GM19351 (cell line): ENCODE measurements at regions not wholly inside any gene's neighbourhood (a gene's known extent, or its start where the extent isn't known, plus 50 kb on each side); places are given as distances from the start of the nearest gene placed in this dataset.

Experiments used
- ATAC-seq: cut with Tn5 transposase; IDR thresholded peaks from one replicate; pipeline ENCODE4 v1.9.1; 2021; ENCODE audit warnings: mild to moderate bottlenecking, moderate library complexity; ENCODE audit not compliant: unreplicated experiment

DNA sequence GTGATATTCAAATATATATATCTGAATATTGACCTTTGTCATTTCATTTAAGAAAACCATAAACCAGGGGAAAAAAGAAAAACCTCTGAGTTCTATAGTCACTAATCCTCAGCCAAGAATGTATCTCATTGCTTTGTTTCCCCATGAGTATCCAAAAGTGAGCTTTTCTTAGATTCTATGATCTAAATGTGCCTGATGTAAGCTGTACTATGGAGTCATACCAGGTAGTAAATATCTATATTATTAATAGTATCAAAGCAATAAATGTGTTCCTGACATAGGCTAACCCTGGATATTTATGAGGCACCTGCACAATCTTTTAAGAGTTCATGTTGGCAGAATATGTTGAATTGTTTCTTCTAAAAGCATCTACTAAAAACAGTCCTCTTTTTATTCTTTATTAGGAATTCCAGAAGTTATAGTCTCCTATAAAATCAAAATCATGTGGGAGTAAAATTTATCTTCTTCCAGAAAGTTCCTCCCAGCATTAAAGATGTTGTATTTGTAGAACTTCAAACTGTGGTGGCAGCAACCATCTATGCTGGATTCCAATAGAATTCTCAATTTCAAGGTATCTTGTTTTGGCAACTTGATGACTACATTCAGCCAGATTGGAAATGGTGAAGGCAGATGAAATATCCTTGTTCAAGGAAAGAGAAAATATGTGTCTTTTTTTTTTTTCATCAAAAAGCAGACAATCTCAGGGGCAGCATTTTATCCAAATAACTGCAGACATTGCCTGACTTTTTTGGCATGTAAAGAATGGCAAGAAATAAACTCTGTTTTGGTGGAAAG is 139.7 kb upstream of the RASSF8 start:
- no peak for ATAC-seq

DNA sequence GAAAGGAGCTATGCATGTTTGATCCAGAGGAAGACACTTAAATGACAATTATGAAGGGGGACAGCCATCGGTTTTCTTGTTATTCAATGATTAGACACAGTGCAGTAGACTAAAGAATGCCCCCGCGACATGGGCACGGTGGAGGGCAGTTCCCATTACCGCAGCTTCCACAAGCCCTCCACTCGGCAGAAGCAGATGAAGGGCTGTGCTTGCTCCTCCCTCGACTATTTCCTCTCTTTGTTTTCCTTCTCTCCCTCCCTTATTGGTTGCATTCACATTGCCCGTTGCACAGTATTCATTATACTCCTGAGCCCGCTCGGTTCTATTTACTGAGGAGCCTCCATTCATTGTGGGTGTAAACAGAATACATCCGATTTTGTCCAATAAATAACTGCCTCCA is 138.8 kb upstream of the RASSF8 start:
- no peak for ATAC-seq

DNA sequence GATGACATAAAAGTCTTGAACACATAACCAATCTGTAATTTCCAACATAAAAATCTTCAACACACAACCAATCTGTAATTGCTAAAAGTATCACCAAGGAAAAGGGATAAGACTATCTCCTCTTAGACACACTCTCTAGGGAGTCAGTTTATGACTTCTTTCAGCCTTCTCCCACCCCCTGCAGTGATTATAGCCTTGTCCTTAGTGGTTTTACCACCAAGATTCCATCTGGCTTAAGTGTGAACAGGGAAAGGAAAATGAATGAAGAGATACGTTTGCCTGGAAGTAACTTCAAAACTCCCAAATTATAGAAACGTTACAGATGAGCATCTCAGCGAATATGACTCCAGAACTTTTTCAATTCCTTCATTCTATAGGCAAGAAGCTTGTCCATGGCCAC is 136.2 kb upstream of the RASSF8 start:
- no peak for ATAC-seq

DNA sequence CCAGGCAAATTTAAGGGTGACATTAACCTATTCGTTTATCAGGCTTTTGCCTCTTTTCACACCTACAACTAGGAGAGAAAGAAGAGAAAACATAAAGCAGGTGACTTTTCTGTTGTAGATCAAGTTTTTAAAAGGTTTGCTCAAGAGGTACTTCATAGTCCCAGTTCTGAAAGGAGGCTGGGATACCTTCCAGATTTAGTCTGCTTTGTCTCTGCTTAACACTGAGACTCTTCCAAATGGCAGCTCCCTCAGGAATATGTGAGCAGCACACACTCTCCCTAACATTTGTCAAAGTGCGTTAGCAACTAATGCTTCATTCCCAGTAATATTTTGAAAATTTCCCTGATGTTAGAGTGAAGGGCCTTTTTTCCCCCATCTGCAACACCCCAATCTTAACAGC is 133.7 kb upstream of the RASSF8 start:
- ATAC-seq: no peak

GRCh38 chr12:25825446-25825845 is 133.0 kb upstream of the RASSF8 start:
- no peak for ATAC-seq

DNA sequence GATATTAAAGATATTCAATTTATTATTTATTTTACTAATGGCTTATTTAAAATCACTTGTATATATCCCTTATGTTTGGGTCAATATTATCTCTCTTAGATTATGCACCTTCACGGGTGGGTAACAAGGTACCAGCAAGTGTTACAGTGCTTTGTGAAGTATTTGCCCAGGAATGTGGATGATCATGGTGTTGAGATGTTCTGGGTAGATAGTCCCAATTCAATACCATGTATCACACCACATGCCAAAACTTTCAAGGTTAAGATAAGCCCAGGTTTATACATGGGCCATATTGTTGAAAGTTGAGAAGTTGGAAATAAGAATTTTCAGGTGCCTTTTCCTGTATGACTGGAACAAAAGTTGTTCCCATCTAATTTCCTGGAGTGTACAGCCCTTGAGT is 131.3 kb upstream of the RASSF8 start:
- no peak for ATAC-seq

DNA sequence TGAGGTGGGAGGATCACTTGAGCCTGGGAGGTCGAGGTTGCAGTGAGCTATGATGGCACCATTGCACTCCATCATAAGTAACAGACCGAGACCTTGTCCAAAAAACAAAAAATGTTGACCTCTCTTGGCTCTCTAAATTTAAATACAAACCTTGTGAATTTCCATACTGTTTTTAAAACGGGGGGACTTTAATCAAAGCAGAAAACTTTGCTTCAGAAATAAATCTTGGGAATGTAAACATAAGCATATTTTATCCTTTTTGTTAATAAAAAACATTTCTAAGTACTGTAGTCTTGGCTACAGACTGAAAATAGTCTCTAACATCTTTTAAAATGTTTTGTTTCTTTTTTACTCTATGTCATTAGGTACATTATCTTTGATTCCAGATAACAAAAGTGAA is 130.7 kb upstream of the RASSF8 start:
- ATAC-seq: no peak

DNA sequence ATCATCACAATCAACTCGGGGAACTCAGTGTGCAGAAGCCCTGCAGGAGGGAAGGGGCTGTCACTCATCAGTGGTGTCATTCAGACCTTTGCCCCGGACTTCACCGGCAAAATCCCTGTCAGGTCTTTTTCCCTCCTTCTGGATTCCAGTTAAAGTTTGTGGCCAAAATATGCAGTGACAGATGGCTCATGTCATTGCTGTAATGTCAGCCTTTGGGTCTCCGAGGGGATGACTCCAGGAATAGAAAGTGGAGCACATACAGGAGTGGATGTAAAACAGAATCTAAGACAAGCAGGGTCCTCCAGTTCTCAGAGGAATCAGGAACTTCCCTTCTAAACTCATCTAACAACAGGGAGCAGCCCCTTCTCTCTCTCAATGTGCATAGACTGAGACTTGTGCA is 130.3 kb upstream of the RASSF8 start:
- no peak for ATAC-seq

- no peak for ATAC-seq
Observed at GRCh38 chr12:25829192-25829591, 129.3 kb upstream of the RASSF8 start.

GRCh38 chr12:25830456-25830855 is 128.0 kb upstream of the RASSF8 start:
- ATAC-seq: no peak

- ATAC-seq: no peak
Observed at GRCh38 chr12:25833657-25834056, 124.8 kb upstream of the RASSF8 start.

GRCh38 chr12:25835385-25835784 is 123.1 kb upstream of the RASSF8 start:
- no peak for ATAC-seq

DNA sequence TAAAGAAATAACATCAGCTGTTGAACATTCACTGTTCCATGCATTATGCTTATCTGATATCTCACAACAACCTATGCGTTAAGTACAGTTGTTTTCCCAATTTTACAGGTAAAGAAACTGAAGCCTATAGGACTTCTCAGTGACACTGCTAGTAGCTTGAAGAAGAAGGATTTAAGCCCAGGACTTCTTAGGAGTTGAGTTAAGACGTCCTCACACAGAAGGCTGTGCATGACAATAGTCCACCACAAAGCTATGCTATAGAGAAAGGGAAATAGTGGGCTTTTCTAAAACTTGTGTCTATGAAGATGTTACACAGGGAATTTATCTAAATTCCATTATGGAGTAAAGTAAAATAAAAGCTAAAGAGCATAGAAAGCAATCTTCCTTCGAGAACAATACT is 120.5 kb upstream of the RASSF8 start:
- ATAC-seq: no peak

- ATAC-seq: no peak
Observed at GRCh38 chr12:25839470-25839869, 119.0 kb upstream of the RASSF8 start.

DNA sequence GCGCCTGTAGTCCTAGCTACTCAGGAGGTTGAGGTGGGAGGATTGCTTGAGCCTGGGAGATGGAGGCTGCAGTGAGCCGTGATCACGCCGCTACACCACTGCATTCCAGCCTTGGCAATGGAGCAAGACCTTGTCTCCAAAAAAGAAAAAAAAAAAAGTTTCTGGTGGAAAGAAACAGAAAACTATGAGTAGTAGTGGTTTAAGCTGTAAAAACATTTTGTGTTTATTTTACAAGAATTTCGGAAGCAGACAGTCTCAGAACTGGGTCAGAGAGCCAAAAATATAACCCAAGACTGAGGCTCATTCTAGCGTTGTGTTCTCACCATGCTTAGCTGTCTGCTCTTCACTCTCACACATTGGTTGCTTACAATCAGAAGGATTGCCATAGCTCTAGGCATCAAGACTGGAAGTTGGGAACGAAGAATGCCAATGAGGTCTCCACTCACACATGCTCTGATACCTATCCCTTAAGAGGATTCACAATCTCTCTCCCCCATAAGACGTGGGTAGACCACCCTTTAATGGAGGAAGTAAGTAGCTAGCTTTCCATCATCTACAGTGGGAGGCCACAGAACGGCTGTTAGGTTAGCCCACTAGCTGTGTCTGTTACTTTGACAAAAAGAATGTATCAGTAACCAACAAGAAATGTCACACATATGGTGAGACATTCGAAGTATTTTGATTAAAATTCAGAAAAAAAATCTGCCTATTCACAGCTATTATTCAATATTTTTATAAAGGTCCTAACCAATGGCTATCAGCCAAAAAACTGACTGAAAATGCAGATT is 117.6 kb upstream of the RASSF8 start:
- ATAC-seq: no peak

GRCh38 chr12:25842254-25842653 is 116.2 kb upstream of the RASSF8 start:
- ATAC-seq: no peak

GRCh38 chr12:25843976-25844375 is 114.5 kb upstream of the RASSF8 start:
- no peak for ATAC-seq

DNA sequence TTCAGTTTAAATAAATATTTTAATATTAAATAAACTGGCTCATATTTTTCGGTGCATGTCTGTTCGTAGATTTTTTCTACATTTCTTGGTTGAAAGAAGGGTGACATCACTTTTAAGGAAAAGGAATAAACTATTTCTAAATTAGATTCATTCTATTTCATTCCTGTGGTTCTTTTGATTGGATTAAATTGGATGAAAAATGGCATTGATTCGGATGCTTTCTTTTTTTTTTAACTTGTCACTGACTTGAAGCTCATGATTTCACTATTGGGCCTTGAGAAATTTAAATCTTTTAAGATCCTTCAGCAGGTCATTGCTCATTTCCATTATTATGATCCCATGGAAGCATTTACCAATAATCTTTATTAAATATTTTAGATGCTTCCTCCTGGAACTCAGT is 113.1 kb upstream of the RASSF8 start:
- no peak for ATAC-seq

- no peak for ATAC-seq
Observed at GRCh38 chr12:25852792-25853191, 105.7 kb upstream of the RASSF8 start.

- no peak for ATAC-seq
Observed at GRCh38 chr12:25853316-25854095, 105.0 kb upstream of the RASSF8 start.

DNA sequence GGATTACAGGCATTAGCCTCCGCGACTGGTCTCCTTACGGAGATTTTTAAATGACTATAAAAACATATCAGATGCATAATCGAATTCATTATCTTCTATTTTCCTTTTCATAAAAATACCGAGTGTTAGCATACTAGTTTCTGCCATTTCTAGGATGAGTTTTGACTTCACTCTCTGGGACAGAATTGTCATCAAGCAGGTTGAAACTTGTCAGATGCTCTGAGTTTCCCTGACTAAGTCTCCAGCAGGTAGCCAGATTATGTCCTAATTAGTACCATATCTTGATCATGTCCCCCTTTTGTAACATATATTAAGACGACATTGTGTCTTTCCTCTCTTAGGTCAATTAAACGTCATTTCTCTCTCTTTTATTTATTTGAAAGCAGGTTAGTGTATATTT is 103.5 kb upstream of the RASSF8 start:
- no peak for ATAC-seq

DNA sequence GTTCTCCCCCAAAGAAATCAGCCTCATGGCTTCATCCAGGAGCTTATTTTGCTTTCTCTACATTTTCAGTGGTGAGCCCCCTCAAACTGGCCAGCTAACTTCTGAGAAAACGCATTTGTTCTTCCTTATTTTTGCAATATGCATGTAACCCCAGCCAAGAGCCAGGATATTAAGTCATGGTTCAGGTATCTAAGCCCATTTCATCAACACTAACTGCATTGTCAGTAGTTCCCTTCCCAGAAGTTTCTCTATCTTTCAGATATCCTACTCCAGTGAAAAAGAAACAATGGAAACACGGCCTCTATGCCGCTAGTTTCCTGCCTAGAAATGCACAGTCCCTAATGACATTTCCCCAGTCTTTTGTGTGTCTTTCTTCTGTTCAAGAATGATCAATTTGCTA is 102.8 kb upstream of the RASSF8 start:
- no peak for ATAC-seq
